ENCODE measurements at regions not wholly inside any gene's neighbourhood (a gene's known extent, or its start where the extent isn't known, plus 50 kb on each side); places are given as distances from the start of the nearest gene placed in this dataset.

GRCh38 chr9:93391898-93392297, 59.6 kb upstream of the FAM120A start:
- DNase-seq (ENCODE audit: low read depth): no peak
- no peak for TF ChIP-seq CTCF (IDR thresholded peaks at IDR 0.05; ENCODE audit: insufficient read depth, low read depth, low read length, missing control alignments)

GRCh38 chr9:93392974-93393373, 58.5 kb upstream of the FAM120A start:
- no peak for TF ChIP-seq CTCF (IDR thresholded peaks at IDR 0.05; ENCODE audit: insufficient read depth, low read depth, low read length, missing control alignments)
- no peak overlapping the region for H3K4me3 ChIP-seq (ENCODE audit: low read length)
- DNase-seq (ENCODE audit: low read depth): peak; percentile 14

More at GRCh38 chr9:93391898-93392297, 59.6 kb upstream of the FAM120A start:
- H3K4me3 ChIP-seq (ENCODE audit: low read length): no peak overlapping the region
